Stimulated activated CD4-positive, alpha-beta T cell treated with anti-CD3 and anti-CD28 coated beads, Interleukin-4, amount 100 ng/mL, for 48 hours (primary cell): ENCODE measurements at regions not wholly inside any gene's neighbourhood (a gene's known extent, or its start where the extent isn't known, plus 50 kb on each side); places are given as distances from the start of the nearest gene placed in this dataset.

Experiments used
- DNase-seq, 2 donors: peaks; one replicate each; pipeline ENCODE4 v3.0.0-alpha.2; 2020; ENCODE audit warnings: low read depth in 2 of 2

GRCh38 chr2:180058993-180059392, 51.9 kb upstream of the CWC22 start:
- DNase-seq: no peak

GRCh38 chr2:180057706-180058412, 50.8 kb upstream of the CWC22 start:
- no peak for DNase-seq
